ENCODE measurements at regions not wholly inside any gene's neighbourhood (a gene's known extent, or its start where the extent isn't known, plus 50 kb on each side); places are given as distances from the start of the nearest gene placed in this dataset.

GRCh38 chr22:44389181-44389580, 76.4 kb upstream of the SHISAL1 start:
- POLR2A ChIA-PET: no interaction called here
- no peaks in the 10 kb centered on the region for H3K36me3 ChIP-seq (ENCODE audit: control insufficient read depth in 2 of 2, insufficient read depth in 1 of 2, low read length in 2 of 2)
- no peak overlapping the region for H3K27ac ChIP-seq (ENCODE audit: extremely low read depth, low read depth, low read length)
- H3K4me3 ChIP-seq (ENCODE audit: low read depth, low read length): no peak overlapping the region
- H3K4me1 ChIP-seq (ENCODE audit: control insufficient read depth, insufficient read depth, low read length): no peaks in the 10 kb centered on the region
- CTCF ChIA-PET: no interaction called here
- H3K9me3 ChIP-seq (ENCODE audit: control insufficient read depth, insufficient read depth, low read depth, low read length): no peaks in the 10 kb centered on the region
- peak; percentile 41; the same call in 1 of the 2 replicates for TF ChIP-seq EGR2 (tag by site-specific recombination; IDR thresholded peaks at IDR 0.05; ENCODE audit: low read depth)
- 0 out of 2 replicates have a peak, but pooled peaks have one; percentile 8 for TF ChIP-seq GLIS1 (tag by site-specific recombination; IDR thresholded peaks at IDR 0.05)
- TF ChIP-seq SP2 (tag by site-specific recombination; IDR thresholded peaks at IDR 0.05): no peak
- no peak for TF ChIP-seq ZNF777 (tag by site-specific recombination; IDR thresholded peaks at IDR 0.05; ENCODE audit: borderline replicate concordance)
- TF ChIP-seq ZIC2 (tag by site-specific recombination; IDR thresholded peaks at IDR 0.05): peak; percentile 74
- TF ChIP-seq ATF2 (tag by site-specific recombination; IDR thresholded peaks at IDR 0.05; ENCODE audit: low read depth): no peak

- ChIA-PET POLR2A (no interaction called here), CTCF (no interaction called here)
- no peaks in the 10 kb centered on the region for H3K9me3 ChIP-seq (ENCODE audit: control insufficient read depth, insufficient read depth, low read depth, low read length)
- no peak overlapping the region for H3K4me3 ChIP-seq (ENCODE audit: low read depth, low read length)
- no peaks in the 10 kb centered on the region for H3K36me3 ChIP-seq (ENCODE audit: control insufficient read depth in 2 of 2, insufficient read depth in 1 of 2, low read length in 2 of 2)
- no peak overlapping the region for H3K27ac ChIP-seq (ENCODE audit: extremely low read depth, low read depth, low read length)
- TF ChIP-seq ZNF792 (tag by site-specific recombination; IDR thresholded peaks at IDR 0.05): no peak
- no peak for TF ChIP-seq ZBTB1 (tag by site-specific recombination; IDR thresholded peaks at IDR 0.05)
- TF ChIP-seq ZSCAN4 (tag by site-specific recombination; IDR thresholded peaks at IDR 0.05): no peak
- no peak for TF ChIP-seq HOXA7 (CRISPR knock-in tag; IDR thresholded peaks at IDR 0.05; ENCODE audit: borderline replicate concordance)
- no peak for TF ChIP-seq ZXDB (tag by site-specific recombination; IDR thresholded peaks at IDR 0.05)
- TF ChIP-seq ZNF830 (tag by site-specific recombination; IDR thresholded peaks at IDR 0.05; ENCODE audit: low read depth): no peak
- no peak for TF ChIP-seq ZNF184 (tag by site-specific recombination; IDR thresholded peaks at IDR 0.05)
- no peak for TF ChIP-seq ZNF501 (tag by site-specific recombination; IDR thresholded peaks at IDR 0.05)
- no peak for TF ChIP-seq GLIS1 (tag by site-specific recombination; IDR thresholded peaks at IDR 0.05)
- no peak for TF ChIP-seq ZNF223 (tag by site-specific recombination; IDR thresholded peaks at IDR 0.05)
- TF ChIP-seq ZNF362 (tag by site-specific recombination; IDR thresholded peaks at IDR 0.05): no peak
- no peak for TF ChIP-seq ZNF350 (tag by site-specific recombination; IDR thresholded peaks at IDR 0.05)
- no peak for TF ChIP-seq EGR2 (tag by site-specific recombination; IDR thresholded peaks at IDR 0.05; ENCODE audit: low read depth)
- no peak for TF ChIP-seq ZNF214 (tag by site-specific recombination; IDR thresholded peaks at IDR 0.05; ENCODE audit: borderline replicate concordance)
- no peak for TF ChIP-seq ZNF354C (tag by site-specific recombination; IDR thresholded peaks at IDR 0.05; ENCODE audit: borderline replicate concordance, low read depth)
- TF ChIP-seq ZBTB8A (tag by site-specific recombination; IDR thresholded peaks at IDR 0.05): no peak
- no peak for TF ChIP-seq SP2 (tag by site-specific recombination; IDR thresholded peaks at IDR 0.05)
- TF ChIP-seq ZBTB48 (tag by site-specific recombination; IDR thresholded peaks at IDR 0.05): no peak
- TF ChIP-seq ZNF555 (tag by site-specific recombination; conservative IDR thresholded peaks at IDR 0.05): no peak
- no peaks in the 10 kb centered on the region for H3K4me1 ChIP-seq (ENCODE audit: control insufficient read depth, insufficient read depth, low read length)
Observed at GRCh38 chr22:44387486-44387885, 74.7 kb upstream of the SHISAL1 start.
